ENCODE measurements at regions not wholly inside any gene's neighbourhood (a gene's known extent, or its start where the extent isn't known, plus 50 kb on each side); places are given as distances from the start of the nearest gene placed in this dataset.

DNA sequence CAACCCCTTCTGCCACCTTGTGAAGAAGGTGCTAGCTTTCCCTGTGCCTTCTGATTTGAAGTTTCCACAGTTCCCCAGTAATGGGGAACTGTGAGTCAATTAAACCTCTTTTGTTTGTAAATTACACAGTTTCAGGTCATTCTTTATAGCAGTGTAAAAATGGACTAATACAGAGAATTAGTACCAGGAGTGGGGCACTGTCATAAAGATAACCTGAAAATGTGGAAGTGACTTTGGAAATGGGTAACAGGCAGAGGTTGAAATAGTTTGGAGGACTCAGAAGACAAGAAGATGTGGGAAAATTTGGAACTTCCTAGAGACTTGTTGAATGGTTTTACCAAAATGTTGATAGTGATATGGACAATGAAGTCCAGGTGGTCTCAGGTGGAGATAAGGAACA, 131.0 kb upstream of the HAND2 start:
- no peak overlapping the region for H3K23ac ChIP-seq (ENCODE audit: low read length in 2 of 2)
- no peak overlapping the region for H3K4me3 ChIP-seq (ENCODE audit: insufficient read depth in 1 of 2, low read depth in 1 of 2, low read length in 2 of 2)
- H3K36me3 ChIP-seq (ENCODE audit: control insufficient read depth in 1 of 2, insufficient read depth in 2 of 2, low read depth in 1 of 2, low read length in 2 of 2): no peaks in the 10 kb centered on the region
- H3K4ac ChIP-seq (ENCODE audit: low read depth in 1 of 2, low read length in 2 of 2): no peak overlapping the region
- H4K8ac ChIP-seq (ENCODE audit: low read length): no peak overlapping the region
- peaks cover 16% of the 10 kb centered on the region for H3K9me3 ChIP-seq (ENCODE audit: control insufficient read depth, low read length)
- no peak overlapping the region for H3K14ac ChIP-seq (ENCODE audit: low read length in 2 of 2)
- no peak overlapping the region for H2AK5ac ChIP-seq (ENCODE audit: low read length, severe bottlenecking)
- H3K4me1 ChIP-seq (ENCODE audit: control insufficient read depth, insufficient read depth, low read depth, low read length): no peaks in the 10 kb centered on the region
- no peak for DNase-seq
- H3K27ac ChIP-seq (ENCODE audit: low read length, poor library complexity, severe bottlenecking): no peak overlapping the region
- H2AFZ ChIP-seq (ENCODE audit: low read depth, low read length): no peak overlapping the region
- H2BK120ac ChIP-seq (ENCODE audit: low read depth, low read length): no peak overlapping the region
- no peak overlapping the region for H2BK15ac ChIP-seq (ENCODE audit: low read depth, poor library complexity, severe bottlenecking)
- no peak overlapping the region for H3K18ac ChIP-seq (ENCODE audit: low read depth in 1 of 2, low read length in 2 of 2)
- H3K27me3 ChIP-seq (ENCODE audit: control insufficient read depth in 1 of 2, insufficient read depth in 1 of 2, low read length in 2 of 2): no peaks in the 10 kb centered on the region
- no peaks in the 10 kb centered on the region for H3K79me1 ChIP-seq (replicated peaks; ENCODE audit: low read length, poor library complexity, severe bottlenecking)
- no peak overlapping the region for H4K91ac ChIP-seq (ENCODE audit: low read length)
- H2BK12ac ChIP-seq (ENCODE audit: low read length in 2 of 2): no peak overlapping the region
- no peak overlapping the region for H2BK5ac ChIP-seq (ENCODE audit: low read depth, low read length, poor library complexity, severe bottlenecking)
- no peak overlapping the region for H3K9ac ChIP-seq (ENCODE audit: low read length)
- no peak overlapping the region for H3K4me2 ChIP-seq (ENCODE audit: low read length, poor library complexity, severe bottlenecking)

DNA sequence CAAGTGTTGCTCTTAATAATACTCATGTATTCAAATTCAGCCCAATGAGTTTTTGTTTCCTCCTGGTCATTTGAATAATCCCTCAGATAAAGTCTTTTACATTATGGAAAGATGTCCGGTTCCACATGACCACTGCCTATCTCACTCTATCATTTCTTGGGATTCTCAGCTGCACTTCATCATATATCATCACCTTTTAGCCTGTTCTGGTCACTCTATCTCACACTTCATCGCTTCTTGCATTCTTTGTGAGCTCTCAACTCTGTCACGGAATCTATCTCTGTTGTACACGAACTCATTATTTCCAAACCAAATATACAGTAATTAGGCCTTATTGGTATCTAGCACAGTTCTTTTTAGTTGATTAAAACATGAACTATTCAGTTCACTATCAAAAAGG, 126.9 kb upstream of the HAND2 start:
- H3K4ac ChIP-seq (ENCODE audit: low read depth in 1 of 2, low read length in 2 of 2): no peak overlapping the region
- no peaks in the 10 kb centered on the region for H3K79me1 ChIP-seq (replicated peaks; ENCODE audit: low read length, poor library complexity, severe bottlenecking)
- H2BK15ac ChIP-seq (ENCODE audit: low read depth, poor library complexity, severe bottlenecking): no peak overlapping the region
- no peak overlapping the region for H2BK5ac ChIP-seq (ENCODE audit: low read depth, low read length, poor library complexity, severe bottlenecking)
- H3K27ac ChIP-seq (ENCODE audit: low read length, poor library complexity, severe bottlenecking): no peak overlapping the region
- no peak overlapping the region for H3K4me2 ChIP-seq (ENCODE audit: low read length, poor library complexity, severe bottlenecking)
- peaks cover 12% of the 10 kb centered on the region for H3K9me3 ChIP-seq (ENCODE audit: control insufficient read depth, low read length)
- 98% methylated on average over 2 of the region's 4 CpGs for WGBS
- no peak overlapping the region for H3K14ac ChIP-seq (ENCODE audit: low read length in 2 of 2)
- no peaks in the 10 kb centered on the region for H3K4me1 ChIP-seq (ENCODE audit: control insufficient read depth, insufficient read depth, low read depth, low read length)
- no peaks in the 10 kb centered on the region for H3K36me3 ChIP-seq (ENCODE audit: control insufficient read depth in 1 of 2, insufficient read depth in 2 of 2, low read depth in 1 of 2, low read length in 2 of 2)
- no peak overlapping the region for H3K4me3 ChIP-seq (ENCODE audit: insufficient read depth in 1 of 2, low read depth in 1 of 2, low read length in 2 of 2)
- H4K8ac ChIP-seq (ENCODE audit: low read length): no peak overlapping the region
- H2AK5ac ChIP-seq (ENCODE audit: low read length, severe bottlenecking): no peak overlapping the region
- no peak overlapping the region for H4K91ac ChIP-seq (ENCODE audit: low read length)
- H3K27me3 ChIP-seq (ENCODE audit: control insufficient read depth in 1 of 2, insufficient read depth in 1 of 2, low read length in 2 of 2): no peaks in the 10 kb centered on the region
- H2AFZ ChIP-seq (ENCODE audit: low read depth, low read length): no peak overlapping the region
- no peak for DNase-seq
- H2BK120ac ChIP-seq (ENCODE audit: low read depth, low read length): no peak overlapping the region
- no peak overlapping the region for H2BK12ac ChIP-seq (ENCODE audit: low read length in 2 of 2)
- H3K9ac ChIP-seq (ENCODE audit: low read length): no peak overlapping the region
- no peak overlapping the region for H3K18ac ChIP-seq (ENCODE audit: low read depth in 1 of 2, low read length in 2 of 2)
- no peak overlapping the region for H3K23ac ChIP-seq (ENCODE audit: low read length in 2 of 2)

- no peak overlapping the region for H2BK120ac ChIP-seq (ENCODE audit: low read depth, low read length)
- H2AFZ ChIP-seq (ENCODE audit: low read depth, low read length): no peak overlapping the region
- H3K36me3 ChIP-seq (ENCODE audit: control insufficient read depth in 1 of 2, insufficient read depth in 2 of 2, low read depth in 1 of 2, low read length in 2 of 2): no peaks in the 10 kb centered on the region
- H3K4me3 ChIP-seq (ENCODE audit: insufficient read depth in 1 of 2, low read depth in 1 of 2, low read length in 2 of 2): no peak overlapping the region
- H2AK5ac ChIP-seq (ENCODE audit: low read length, severe bottlenecking): no peak overlapping the region
- H3K23ac ChIP-seq (ENCODE audit: low read length in 2 of 2): no peak overlapping the region
- no peak overlapping the region for H2BK5ac ChIP-seq (ENCODE audit: low read depth, low read length, poor library complexity, severe bottlenecking)
- H3K4me2 ChIP-seq (ENCODE audit: low read length, poor library complexity, severe bottlenecking): no peak overlapping the region
- WGBS: 74% methylated on average over 4 of the region's 6 CpGs
- no peak overlapping the region for H4K8ac ChIP-seq (ENCODE audit: low read length)
- H3K18ac ChIP-seq (ENCODE audit: low read depth in 1 of 2, low read length in 2 of 2): no peak overlapping the region
- H2BK12ac ChIP-seq (ENCODE audit: low read length in 2 of 2): no peak overlapping the region
- no peaks in the 10 kb centered on the region for H3K4me1 ChIP-seq (ENCODE audit: control insufficient read depth, insufficient read depth, low read depth, low read length)
- no peaks in the 10 kb centered on the region for H3K9me3 ChIP-seq (ENCODE audit: control insufficient read depth, low read length)
- no peak overlapping the region for H2BK15ac ChIP-seq (ENCODE audit: low read depth, poor library complexity, severe bottlenecking)
- DNase-seq: no peak
- no peak overlapping the region for H3K14ac ChIP-seq (ENCODE audit: low read length in 2 of 2)
- no peak overlapping the region for H4K91ac ChIP-seq (ENCODE audit: low read length)
- no peak overlapping the region for H3K9ac ChIP-seq (ENCODE audit: low read length)
- no peaks in the 10 kb centered on the region for H3K27me3 ChIP-seq (ENCODE audit: control insufficient read depth in 1 of 2, insufficient read depth in 1 of 2, low read length in 2 of 2)
- no peak overlapping the region for H3K27ac ChIP-seq (ENCODE audit: low read length, poor library complexity, severe bottlenecking)
- no peaks in the 10 kb centered on the region for H3K79me1 ChIP-seq (replicated peaks; ENCODE audit: low read length, poor library complexity, severe bottlenecking)
- no peak overlapping the region for H3K4ac ChIP-seq (ENCODE audit: low read depth in 1 of 2, low read length in 2 of 2)
Measured at GRCh38 chr4:173652283-173652931, 122.4 kb upstream of the HAND2 start.

DNA sequence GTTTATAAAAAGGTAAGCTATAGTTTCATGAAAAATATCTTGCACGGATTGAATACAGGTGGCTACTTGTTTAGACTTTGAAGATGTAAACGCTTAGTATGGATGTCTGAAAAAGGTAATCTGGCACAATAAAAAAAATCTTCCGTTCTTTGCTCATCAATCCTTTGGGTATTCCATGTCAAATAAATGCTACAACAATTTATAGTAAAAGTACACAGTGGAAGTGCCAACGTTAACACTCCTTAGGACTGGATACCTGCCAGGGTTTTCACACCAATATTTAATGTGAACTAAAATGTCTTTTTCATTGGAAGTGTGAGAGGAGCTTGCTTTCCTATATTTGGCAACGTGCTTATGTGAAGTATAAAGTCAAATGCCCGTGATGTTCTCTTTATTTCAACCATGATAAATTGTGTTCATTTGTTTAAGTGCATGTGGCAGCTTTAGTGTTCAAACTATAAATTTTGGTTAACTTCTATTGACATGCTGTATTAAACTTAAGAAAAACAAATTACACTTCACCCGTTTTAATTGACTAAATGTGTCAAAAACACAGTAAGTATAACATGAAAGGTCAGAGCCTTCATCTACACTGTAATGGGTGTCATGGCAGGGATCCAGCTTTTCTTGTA, 121.7 kb upstream of the HAND2 start:
- H3K27ac ChIP-seq (ENCODE audit: low read length, poor library complexity, severe bottlenecking): no peak overlapping the region
- no peak overlapping the region for H2BK12ac ChIP-seq (ENCODE audit: low read length in 2 of 2)
- no peak overlapping the region for H3K9ac ChIP-seq (ENCODE audit: low read length)
- no peak overlapping the region for H4K8ac ChIP-seq (ENCODE audit: low read length)
- H3K9me3 ChIP-seq (ENCODE audit: control insufficient read depth, low read length): no peaks in the 10 kb centered on the region
- H2BK120ac ChIP-seq (ENCODE audit: low read depth, low read length): no peak overlapping the region
- H4K91ac ChIP-seq (ENCODE audit: low read length): no peak overlapping the region
- no peak overlapping the region for H2BK15ac ChIP-seq (ENCODE audit: low read depth, poor library complexity, severe bottlenecking)
- no peaks in the 10 kb centered on the region for H3K4me1 ChIP-seq (ENCODE audit: control insufficient read depth, insufficient read depth, low read depth, low read length)
- H3K23ac ChIP-seq (ENCODE audit: low read length in 2 of 2): no peak overlapping the region
- H2AFZ ChIP-seq (ENCODE audit: low read depth, low read length): no peak overlapping the region
- no peak overlapping the region for H3K4ac ChIP-seq (ENCODE audit: low read depth in 1 of 2, low read length in 2 of 2)
- H3K14ac ChIP-seq (ENCODE audit: low read length in 2 of 2): no peak overlapping the region
- H2AK5ac ChIP-seq (ENCODE audit: low read length, severe bottlenecking): no peak overlapping the region
- H3K4me2 ChIP-seq (ENCODE audit: low read length, poor library complexity, severe bottlenecking): no peak overlapping the region
- DNase-seq: no peak
- H3K79me1 ChIP-seq (replicated peaks; ENCODE audit: low read length, poor library complexity, severe bottlenecking): no peaks in the 10 kb centered on the region
- H2BK5ac ChIP-seq (ENCODE audit: low read depth, low read length, poor library complexity, severe bottlenecking): no peak overlapping the region
- no peaks in the 10 kb centered on the region for H3K27me3 ChIP-seq (ENCODE audit: control insufficient read depth in 1 of 2, insufficient read depth in 1 of 2, low read length in 2 of 2)
- H3K4me3 ChIP-seq (ENCODE audit: insufficient read depth in 1 of 2, low read depth in 1 of 2, low read length in 2 of 2): no peak overlapping the region
- no peak overlapping the region for H3K18ac ChIP-seq (ENCODE audit: low read depth in 1 of 2, low read length in 2 of 2)
- 75% methylated on average over 6 of the region's 7 CpGs for WGBS
- H3K36me3 ChIP-seq (ENCODE audit: control insufficient read depth in 1 of 2, insufficient read depth in 2 of 2, low read depth in 1 of 2, low read length in 2 of 2): no peaks in the 10 kb centered on the region

Measured in mesenchymal stem cell (in vitro differentiated cells and primary cell).